HG03457 (cell line): ENCODE measurements at regions not wholly inside any gene's neighbourhood (a gene's known extent, or its start where the extent isn't known, plus 50 kb on each side); places are given as distances from the start of the nearest gene placed in this dataset.

Experiments
- ATAC-seq: cut with Tn5 transposase; IDR thresholded peaks from one replicate; pipeline ENCODE4 v1.9.1; 2021; ENCODE audit warnings: moderate number of reproducible peaks; ENCODE audit not compliant: unreplicated experiment

- no peak for ATAC-seq
Measured at GRCh38 chr3:104854468-104854867, 512.2 kb upstream of the ALCAM start.

GRCh38 chr3:104855702-104856101 is 511.0 kb upstream of the ALCAM start:
- no peak for ATAC-seq

- no peak for ATAC-seq
Measured at GRCh38 chr3:104856741-104857140, 510.0 kb upstream of the ALCAM start.

- no peak for ATAC-seq
Measured at GRCh38 chr3:104868291-104868690, 498.4 kb upstream of the ALCAM start.

GRCh38 chr3:104870276-104870675 is 496.4 kb upstream of the ALCAM start:
- ATAC-seq = no peak

- no peak for ATAC-seq
Measured at GRCh38 chr3:104873331-104873730, 493.4 kb upstream of the ALCAM start.

GRCh38 chr3:104878395-104878794 is 488.3 kb upstream of the ALCAM start:
- ATAC-seq = no peak

- ATAC-seq = no peak
Measured at GRCh38 chr3:104879919-104880318, 486.8 kb upstream of the ALCAM start.

GRCh38 chr3:104885214-104885814 is 481.4 kb upstream of the ALCAM start:
- ATAC-seq = peak; percentile 79

- ATAC-seq = no peak
Measured at GRCh38 chr3:104886220-104886995, 480.3 kb upstream of the ALCAM start.

GRCh38 chr3:104887069-104887468 is 479.6 kb upstream of the ALCAM start:
- no peak for ATAC-seq

- ATAC-seq = no peak
Measured at GRCh38 chr3:104887619-104888018, 479.1 kb upstream of the ALCAM start.

- ATAC-seq = no peak
Measured at GRCh38 chr3:104892044-104892443, 474.7 kb upstream of the ALCAM start.

- ATAC-seq = no peak
Measured at GRCh38 chr3:104896624-104897023, 470.1 kb upstream of the ALCAM start.

GRCh38 chr3:104901396-104901795 is 465.3 kb upstream of the ALCAM start:
- ATAC-seq = no peak

- no peak for ATAC-seq
Measured at GRCh38 chr3:104903064-104903463, 463.6 kb upstream of the ALCAM start.

GRCh38 chr3:104906001-104906639 is 460.6 kb upstream of the ALCAM start:
- ATAC-seq = no peak

GRCh38 chr3:104907507-104907906 is 459.2 kb upstream of the ALCAM start:
- no peak for ATAC-seq

GRCh38 chr3:104908761-104909160 is 457.9 kb upstream of the ALCAM start:
- no peak for ATAC-seq

- ATAC-seq = no peak
Measured at GRCh38 chr3:104909198-104909597, 457.5 kb upstream of the ALCAM start.

- ATAC-seq = no peak
Measured at GRCh38 chr3:104909721-104910120, 457.0 kb upstream of the ALCAM start.

GRCh38 chr3:104911376-104911775 is 455.3 kb upstream of the ALCAM start:
- ATAC-seq = no peak
